GM19463 (cell line): ENCODE measurements at regions not wholly inside any gene's neighbourhood (a gene's known extent, or its start where the extent isn't known, plus 50 kb on each side); places are given as distances from the start of the nearest gene placed in this dataset.

ENCODE experiments used
- ATAC-seq: cut with Tn5 transposase; IDR thresholded peaks from one replicate; pipeline ENCODE4 v1.9.1; 2021; ENCODE audit warnings: mild to moderate bottlenecking, moderate library complexity; ENCODE audit not compliant: unreplicated experiment

DNA sequence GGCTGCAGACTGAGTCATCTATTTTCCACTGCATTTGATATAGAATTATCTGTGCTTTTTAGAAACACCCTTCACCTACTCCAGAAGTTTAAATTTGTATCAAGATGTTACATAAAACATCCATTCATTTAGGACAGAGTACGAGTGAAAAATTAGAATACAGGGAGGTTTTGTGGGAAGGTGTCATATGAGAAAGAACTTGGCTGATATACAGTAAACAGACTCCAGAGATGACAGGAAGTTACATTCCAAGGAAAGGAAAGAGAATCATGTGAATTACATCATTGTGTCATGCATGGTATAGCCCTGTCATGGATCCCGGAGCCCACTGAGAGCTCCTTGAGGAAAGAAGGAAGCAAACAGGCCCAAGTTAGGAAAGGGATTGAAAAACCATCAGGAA is 341.5 kb upstream of the PKDCC start:
- ATAC-seq, result no peak

DNA sequence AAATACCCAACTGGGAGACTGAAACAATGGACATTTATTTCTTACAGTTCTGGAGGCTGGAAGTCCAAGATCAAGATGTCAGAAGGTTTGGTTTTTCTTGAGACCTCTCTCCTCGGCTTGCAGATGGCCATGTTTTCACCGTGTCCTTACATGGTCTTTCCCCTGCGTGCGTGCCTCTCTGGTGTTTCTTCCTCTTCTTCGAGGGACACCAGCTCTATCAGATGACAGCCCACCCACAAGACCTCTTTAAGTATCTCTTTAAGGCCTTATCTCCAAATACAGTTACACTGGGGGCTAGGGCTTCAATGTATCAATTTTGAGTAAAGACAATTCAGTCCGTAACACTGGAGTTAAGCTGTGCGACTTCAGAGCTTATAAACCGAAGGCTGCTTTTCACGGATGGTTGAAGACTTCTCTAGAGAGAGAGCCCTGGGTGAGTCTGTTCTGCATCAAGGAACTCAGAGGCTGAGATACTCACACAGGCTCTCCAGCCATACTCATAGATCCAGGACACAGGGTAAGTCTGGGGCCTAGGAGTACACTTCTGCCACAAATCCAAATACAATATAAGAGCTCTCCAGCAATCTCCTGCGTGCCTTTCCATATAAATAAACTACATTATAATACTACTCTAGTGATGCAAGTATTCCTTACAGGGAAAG is 339.9 kb upstream of the PKDCC start:
- no peak for ATAC-seq

DNA sequence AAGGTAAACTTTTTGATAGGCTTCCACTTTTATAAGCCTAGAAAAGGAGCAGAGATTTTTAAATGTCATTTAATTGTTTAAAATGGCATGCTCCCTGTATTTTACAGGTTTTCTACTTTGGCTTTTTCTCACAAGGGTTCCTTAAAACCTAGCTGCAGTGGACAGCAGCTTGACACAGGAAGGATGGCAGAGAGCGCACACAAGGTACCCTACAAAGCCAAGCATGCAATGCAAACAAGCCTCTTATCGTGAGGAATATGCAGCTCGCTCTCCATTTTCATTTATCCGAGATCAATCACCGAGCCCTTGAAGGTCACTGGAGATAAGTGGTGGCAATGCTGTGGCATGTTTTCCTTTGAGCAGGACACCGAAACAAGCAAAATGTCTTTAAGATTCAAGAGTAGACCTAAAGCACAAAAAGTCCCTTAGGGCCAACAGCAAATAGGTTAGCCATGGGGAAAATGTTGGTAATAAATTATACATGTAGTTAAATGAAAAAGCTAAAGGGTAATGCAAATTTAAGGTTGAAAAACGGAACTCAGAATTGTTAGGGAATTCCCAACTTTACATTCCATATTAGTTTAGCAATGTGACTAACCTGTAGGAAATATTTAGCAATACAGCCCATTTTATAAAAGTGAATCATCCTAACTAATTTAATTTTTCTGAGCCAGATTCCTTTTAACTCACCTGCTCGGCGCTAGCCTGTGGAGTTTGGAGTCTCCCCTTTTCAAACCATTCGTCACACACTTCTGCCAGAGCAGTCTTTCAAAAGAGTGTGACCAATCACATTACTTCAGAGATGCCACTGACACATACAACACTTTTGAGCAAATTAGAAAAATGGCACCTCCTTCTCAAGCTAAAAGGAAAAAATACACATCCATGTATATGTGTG is 337.9 kb upstream of the PKDCC start:
- peak; percentile 32 for ATAC-seq

DNA sequence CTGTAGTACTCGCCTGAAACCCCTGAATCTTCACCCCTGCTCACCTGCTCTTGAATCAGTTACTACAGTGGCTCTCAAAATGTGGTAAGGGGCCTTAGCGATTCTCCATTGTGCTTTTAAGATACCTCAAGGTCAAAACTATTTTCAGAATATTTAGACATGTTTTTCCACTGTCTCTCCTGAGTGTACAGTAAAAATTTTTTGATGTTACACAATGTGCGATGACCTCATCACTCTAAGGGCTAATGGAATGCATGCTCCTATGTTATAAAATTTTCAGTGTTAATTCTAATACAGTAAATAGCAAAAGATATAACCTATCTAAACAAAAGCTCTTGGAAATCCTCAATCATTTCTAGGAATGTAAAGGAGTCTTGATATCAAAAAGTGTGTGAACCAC is 336.9 kb upstream of the PKDCC start:
- ATAC-seq, result no peak

DNA sequence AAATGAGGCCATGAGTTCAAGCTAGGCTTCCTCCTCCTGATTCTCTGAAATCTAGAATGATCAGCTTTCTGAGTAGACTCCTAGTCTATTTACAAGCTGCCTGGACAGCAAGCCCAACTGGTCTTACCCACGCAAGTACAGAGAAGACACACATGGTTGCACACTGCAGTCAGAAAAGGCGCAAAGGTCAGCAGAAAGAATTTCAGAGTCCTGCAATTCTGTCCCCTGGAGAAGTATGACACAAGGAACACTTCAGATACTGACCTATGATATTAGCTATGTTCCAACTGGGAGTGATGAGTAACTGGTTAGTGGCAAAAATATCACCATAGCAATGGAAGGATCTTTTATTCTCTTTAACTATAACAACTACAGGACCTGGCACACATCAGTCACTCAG is 336.1 kb upstream of the PKDCC start:
- no peak for ATAC-seq

DNA sequence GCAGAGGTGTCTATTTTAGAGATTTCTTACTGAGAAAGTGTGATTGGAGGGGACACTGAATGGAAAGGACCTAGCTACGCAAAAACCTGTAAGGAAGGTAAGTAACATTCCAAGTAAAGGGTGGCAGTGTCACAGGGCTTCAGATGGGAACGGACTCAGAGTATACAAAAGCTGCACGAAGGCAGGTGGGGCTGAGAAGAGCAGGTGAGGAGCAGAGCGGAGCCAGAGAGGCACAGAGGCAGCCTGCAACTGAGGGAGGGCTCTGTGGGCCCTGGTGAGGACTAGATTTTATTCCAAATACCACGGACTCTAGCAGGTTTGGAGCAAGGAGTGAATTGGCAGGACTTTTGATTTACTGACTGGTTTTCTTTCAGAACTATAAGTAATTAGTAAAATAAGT is 331.3 kb upstream of the PKDCC start:
- no peak for ATAC-seq

DNA sequence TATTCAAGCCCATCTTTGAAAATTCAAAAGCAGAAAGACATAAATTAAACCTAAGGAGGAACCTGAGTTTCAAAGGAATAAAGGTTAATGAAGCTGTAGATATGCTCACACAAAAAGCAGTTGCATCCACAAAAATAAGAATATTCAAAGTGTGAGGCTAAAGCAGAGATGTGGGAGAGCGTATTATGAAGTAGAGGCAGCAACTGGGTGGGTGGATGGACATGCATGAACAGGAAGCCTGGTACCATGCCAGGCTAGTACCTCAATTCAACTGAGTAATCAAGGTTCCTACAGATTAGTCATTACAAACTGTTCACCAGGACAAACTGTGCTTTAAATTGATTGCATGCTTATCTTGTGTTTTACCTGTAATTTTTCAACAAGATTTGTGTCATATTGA is 330.0 kb upstream of the PKDCC start:
- ATAC-seq, result peak; percentile 36

DNA sequence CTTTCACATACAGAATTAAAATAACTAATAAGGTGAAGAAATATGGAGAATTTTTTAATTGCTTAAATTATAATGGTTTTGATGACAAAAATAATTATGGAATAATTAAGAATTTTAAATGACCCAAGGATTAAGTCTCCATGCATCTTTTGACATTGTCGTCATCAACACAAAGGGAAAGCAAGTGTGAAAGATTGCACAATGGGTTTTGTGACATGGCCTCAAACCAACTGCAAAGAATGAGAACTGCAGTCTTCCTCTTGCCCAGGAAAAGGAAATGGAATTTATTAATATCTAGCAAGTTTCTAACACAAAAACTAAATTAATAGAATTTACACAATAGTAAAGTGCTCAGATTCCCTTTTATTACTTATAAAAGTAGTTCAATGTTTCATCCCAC is 329.1 kb upstream of the PKDCC start:
- no peak for ATAC-seq

DNA sequence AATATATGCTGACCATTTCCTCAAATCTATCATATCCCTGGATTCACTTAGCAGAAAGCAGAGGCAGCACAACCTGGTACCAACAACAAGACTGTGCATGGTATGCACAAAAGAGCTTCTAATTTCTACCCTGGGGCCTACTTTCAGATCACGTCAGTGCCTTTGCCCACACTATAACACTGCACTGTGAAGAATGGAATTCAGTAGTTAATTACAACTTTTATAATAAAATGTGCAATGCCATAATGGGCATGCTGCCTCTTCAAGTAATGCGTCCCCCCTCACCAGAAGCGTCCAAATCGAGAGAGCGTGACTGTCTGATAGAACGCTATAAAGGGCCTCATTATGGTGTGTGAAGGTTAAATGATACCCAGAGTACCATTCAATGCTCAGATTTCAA is 328.1 kb upstream of the PKDCC start:
- ATAC-seq, result no peak

DNA sequence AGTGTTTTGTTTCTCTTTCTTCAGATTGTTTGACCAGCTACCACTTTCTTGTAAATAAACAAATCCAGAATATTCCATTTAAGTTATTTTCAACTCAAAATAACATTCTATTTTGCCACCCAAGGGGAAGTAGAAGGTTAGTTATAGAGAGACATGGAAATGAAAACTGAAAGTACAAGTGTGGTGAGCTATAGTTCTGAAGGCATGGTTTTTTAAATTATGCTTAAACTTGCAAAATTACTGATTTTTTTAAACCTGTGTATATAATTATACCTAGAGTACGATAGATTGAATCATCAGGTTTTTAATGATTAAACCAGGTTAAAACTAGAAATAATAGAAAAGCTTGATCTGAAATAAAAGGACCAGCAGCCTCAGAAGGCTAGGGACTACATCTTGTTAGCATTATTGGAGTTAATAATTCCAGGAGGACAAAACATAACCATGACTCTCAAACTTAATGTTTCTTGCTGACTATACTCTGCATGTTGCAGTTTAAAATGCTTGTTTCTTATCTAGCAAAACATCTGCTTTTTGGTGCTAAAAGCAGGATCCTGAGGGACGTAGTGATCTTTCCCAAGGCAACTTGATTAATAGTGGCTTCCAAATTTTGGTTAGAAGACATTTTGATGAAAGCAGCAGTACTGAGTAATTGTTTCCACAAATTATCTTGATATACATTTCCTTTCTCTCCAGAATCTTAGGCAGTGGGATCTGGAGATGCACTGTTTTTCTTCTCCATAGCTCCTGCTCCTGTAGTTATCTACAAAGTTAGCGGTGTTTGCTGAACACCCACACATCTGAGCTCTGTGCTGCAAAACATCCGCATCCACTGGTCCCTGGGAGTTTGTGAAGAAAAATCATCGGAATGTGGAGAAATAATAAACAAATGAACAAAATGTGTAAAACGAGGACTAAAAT is 327.2 kb upstream of the PKDCC start:
- peak; percentile 51 for ATAC-seq

DNA sequence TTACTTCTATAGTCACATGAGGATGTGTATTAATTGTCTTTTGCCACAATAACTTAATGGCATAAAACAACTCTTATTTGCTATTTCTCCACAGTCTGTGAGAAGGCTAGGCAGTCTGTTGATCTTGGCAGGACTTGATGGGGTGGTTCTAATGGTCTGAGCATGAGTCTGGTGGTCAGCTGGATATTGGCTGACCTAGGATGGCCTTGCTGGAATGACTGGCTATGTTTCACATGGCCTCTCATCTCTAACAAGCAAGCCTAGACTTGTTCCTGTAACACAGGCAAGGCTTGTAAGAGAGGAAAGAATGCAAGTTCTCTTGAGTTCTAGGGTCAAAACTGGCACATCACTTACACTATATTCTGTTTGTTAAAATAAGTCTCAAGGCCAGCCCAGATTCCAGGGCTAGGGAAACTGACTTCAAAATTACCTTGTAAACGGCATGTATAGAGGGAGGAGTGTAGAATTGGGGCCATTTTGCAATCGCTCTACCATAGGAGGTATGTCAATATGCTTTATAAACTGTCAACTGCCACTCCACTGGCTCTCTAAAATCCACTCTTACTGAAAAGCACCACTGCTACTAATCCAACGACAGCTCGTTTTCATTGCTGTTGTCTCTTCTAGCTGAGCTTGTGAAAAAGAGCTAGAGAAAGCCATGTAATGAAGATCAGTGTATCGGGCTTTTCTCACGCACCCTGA is 325.0 kb upstream of the PKDCC start:
- ATAC-seq, result no peak

DNA sequence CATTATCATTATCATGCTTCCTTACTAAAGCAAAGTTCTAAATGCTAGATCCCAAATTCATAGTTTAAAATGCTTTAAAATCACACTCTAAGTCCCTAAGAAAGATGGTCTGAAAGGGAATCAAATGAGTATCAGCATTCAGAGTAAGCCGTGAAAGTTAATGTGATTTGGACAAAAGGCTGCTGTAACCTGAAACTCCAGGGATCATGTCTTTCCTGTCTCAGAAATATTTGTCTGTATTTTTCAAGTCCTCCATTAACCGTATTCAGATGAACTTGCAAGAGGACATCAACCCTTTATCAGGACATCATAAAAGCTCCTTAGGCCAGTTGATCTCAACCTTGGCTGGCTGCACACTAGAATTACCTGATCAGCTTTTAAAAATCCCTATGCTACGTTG is 324.3 kb upstream of the PKDCC start:
- no peak for ATAC-seq

DNA sequence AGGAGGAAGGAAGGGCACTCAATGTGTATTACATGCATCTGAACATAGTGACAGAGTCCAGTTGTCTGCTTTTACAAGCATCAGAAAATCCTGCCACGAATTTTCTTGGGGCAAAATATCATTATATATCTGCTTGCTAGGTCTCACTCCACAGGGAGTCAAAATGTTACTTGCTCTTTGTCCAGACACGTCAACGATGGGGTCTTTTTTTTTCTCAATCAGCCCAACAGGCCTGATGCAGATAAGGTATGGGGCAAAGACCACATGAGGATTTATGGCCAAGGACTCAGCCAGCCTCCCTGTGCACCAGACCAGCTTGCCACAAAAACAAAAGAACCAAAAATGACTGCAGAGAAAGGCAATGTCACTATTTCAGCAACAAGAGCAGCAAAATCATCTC is 323.4 kb upstream of the PKDCC start:
- no peak for ATAC-seq

DNA sequence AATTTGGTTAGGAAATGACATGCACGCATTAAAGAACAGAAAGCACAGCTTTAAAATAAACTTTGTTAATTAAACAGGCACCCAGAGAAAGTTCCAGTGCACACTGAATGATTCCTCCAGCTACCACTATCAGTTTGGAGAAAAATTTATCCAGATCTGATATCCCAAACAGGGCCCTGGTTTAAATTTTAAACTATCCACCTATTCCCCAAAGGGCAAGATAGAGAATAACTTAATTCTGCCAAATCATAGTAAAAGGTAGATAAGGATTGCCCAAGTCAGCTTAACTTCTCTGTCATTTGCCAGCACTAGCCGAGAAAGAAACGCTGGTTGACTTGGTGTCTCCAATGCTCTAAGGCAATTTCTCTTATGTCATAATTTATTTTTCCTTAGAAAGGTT is 321.9 kb upstream of the PKDCC start:
- ATAC-seq, result no peak

DNA sequence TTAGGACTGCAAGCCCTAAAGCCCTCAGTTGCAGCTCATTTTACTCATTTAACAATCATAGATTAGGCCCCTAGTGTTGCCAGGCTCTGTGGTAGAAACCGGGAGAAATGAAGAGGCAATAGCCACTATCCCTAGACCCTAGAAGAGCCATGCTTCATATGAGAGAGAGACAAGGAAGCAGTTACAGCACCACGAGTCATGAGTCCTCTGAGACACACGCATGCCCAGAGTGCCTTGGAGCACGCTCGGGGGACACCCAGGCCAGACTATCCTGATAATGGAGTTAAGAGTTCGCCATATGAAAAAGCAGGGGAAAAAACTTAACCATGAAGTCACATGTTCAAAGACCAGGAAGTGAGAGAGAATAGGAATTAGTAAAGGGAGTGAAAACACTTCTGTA is 321.5 kb upstream of the PKDCC start:
- no peak for ATAC-seq

DNA sequence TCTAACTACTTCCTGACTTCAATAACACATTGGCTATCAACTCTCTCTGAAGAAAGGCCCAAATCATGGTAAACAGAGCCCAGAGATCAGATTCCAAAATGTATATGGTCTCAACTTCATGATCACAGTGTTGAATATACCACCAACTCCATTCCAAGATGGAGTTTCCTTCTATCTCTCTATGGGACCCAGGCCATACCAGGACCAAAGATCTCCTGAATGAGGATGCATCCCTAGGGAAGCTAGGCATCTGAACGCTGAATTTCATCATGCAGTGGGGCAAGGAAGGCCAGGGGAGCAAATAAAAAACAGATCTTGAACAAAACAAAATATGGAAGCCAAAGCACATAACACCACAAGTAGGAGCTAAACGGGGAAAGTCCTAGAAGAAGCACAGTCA is 320.7 kb upstream of the PKDCC start:
- no peak for ATAC-seq

DNA sequence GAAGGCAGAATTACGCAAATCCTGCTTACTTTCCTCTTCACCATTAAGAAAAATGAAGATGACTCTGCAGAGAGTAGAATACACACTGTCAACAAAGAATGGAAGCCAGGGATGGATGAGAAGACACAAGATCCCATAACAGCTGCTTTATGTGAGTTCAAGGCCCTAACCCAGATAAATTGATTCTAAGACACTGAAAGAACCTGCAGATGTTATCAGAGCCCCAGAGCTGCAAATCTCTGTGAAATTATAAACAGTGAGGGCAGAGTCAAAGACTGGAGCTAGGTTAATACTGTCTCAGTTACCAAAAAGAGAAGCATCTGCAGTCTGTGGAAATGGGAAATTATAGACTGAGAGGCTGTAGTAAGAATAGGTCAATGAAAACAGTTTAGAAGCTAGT is 320.1 kb upstream of the PKDCC start:
- no peak for ATAC-seq

DNA sequence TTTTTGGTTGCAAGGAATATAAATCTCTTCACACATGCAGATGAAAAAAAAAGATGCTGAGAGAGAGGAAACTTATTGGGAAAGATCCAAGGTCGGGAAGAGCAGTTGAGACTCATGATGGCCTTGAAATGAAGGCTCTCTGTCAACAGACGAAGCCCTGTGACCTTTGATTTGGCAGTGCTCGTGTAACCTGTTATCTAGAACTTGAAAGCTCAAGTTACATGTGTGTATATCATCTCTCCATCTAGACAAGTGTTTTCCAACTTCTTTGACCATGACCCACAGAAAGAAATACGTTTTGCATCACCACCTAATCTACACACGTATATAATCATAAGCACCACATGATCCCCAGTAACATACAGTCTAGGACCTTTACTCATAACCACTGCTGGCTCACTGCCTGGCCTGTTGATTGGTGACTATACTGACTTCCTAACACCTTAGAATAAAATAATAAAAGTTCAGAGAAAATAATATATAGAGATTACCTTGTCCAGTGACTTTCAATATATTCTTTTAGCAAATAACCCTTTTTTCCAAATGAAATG is 319.0 kb upstream of the PKDCC start:
- no peak for ATAC-seq

DNA sequence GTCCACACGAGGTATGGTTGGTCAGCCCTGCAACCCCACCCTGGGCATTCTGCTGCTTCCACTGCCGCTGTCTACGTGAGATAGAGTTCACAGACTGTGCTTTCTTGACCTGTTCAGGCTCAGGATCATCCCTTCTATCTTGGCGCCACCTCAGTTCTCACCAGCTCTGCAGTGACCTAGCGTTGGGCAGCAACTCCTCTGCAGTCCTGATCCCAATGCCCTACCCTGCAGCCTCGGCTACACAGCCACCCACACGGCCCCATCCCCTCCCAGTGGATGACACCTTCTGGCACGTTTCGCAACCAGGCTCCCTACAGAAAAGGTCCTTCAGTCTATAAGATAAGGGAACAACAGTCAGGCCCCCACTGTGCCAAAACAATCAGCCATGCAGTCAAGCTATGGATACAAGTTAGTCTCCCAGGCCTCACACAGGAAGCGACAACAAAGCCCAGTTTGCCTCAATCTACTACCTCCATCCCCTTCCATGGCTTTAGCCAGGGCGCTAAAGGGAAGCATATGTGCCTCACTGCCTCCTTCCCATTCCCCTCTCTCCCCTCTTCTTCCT is 317.9 kb upstream of the PKDCC start:
- ATAC-seq, result no peak

DNA sequence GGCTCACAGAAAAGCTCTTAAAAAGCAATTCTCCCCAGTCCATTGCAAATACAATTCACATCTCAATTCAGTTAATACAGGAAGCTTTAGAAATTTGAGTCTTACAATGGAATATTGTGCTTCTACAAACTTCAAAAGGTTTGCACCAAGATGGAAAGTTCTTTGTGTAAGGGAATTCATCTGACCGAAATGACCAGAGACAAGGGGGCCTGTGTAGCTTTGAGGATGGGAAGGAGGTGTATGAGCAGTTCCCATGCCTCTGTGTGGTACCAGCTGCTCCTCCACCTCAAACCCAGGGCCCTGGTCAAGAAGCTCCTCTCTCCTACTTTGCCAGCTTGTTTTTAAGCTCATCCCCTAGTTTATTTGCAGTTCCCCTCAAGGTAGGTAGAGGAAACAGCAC is 312.8 kb upstream of the PKDCC start:
- no peak for ATAC-seq
